ENCODE measurements at regions not wholly inside any gene's neighbourhood (a gene's known extent, or its start where the extent isn't known, plus 50 kb on each side); places are given as distances from the start of the nearest gene placed in this dataset.

DNA sequence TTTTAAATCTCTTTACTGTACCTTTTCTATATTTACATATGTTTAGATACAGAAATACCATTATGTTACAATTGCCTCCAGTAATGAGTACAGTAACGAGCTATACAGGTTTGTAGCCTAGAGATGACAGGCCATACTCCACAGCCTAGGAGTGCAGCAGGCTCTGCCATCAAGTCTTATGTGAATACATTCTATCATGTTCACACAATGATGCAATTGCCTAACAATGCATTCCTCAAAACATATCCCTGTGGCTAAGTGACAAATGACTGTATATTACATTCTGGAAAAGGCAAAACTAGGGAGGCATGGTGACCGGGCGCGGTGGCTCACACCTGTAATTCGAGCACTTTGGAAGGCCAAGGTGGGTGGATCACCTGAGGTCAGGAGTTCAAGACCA lies 192.4 kb upstream of the IGF1R start:
- DNase-seq (ENCODE audit: low spot score) = no peak

DNA sequence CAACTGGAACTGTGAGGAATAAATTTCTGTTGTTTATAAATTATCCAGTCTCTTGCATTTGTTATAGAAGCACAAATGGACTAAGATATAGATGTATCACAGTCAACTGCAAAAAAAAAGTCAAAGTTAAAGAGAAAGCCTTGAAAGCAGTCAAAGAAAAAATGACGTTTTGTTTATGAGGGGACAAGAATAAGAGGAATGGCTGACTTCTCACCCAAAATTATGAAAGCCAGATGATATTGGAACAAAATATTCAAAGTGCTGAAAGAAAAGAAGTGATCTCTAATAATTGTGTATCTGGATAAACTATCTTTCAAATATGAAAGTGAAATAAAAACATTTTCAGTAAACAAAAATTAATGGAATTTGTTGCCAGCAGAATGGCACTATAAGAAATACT lies 171.8 kb upstream of the IGF1R start:
- DNase-seq (ENCODE audit: low spot score) = no peak

DNA sequence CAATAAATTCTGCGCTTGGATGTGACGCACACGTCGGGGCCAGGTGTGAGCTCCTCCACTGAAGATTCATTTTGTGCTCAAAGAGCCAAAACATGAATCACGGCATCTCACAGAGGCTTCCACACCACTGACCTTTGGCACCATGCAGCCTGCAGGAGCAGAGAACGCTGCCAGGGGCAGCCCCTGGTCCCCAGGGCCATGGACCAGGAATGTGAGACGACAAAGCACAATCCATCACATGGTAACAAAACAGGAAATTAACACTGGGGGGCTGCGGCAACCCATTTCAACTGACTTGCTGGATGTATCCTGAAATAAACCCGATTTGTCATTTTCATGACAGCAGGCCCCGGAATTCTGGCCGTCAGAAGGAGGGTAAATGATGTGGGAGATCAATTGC lies 167.5 kb upstream of the IGF1R start:
- no peak for DNase-seq (ENCODE audit: low spot score)

DNA sequence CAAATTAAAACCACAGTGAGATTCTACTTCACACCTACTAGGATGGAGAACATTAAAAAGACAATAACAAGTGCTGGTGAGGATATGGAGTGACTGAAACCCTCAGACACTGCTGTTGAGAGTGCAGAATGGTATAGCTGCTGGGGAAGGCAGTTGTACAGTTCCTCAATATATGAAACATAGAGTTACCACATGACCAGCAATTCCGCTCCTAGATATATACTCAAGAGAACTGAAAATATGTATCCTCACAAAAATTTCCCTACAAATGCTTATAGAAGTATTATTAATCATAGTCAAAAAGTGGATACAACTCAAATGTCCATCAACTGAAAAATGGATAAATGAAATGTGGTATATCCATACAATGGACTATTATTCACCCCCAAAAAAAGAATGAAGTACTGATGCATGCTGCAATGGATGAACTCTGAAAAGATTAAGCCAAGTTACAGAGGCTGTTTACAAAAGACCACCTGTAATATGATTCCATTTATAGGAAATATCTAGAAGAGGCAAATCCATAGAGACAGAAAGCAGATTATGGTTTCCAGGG lies 164.7 kb upstream of the IGF1R start:
- DNase-seq (ENCODE audit: low spot score) = no peak

DNA sequence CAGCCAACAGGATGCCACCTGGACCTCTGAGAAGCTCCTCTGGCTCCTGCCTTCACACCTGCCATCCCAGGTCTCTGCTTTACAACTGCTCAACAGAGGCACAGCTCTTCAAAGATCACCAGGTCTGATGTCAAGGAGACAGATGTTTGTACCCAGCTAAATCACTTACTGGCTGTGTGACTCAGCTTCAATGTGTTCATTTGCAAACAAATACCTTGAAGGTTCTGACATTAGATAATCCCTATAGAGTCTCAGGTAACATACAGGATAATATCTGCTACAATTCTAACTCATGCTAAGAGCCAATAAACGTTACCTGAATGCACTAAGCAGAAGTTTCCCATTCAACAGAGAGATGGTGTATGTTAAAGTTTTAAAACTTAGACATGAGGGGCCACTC lies 163.4 kb upstream of the IGF1R start:
- DNase-seq (ENCODE audit: low spot score) = no peak

DNA sequence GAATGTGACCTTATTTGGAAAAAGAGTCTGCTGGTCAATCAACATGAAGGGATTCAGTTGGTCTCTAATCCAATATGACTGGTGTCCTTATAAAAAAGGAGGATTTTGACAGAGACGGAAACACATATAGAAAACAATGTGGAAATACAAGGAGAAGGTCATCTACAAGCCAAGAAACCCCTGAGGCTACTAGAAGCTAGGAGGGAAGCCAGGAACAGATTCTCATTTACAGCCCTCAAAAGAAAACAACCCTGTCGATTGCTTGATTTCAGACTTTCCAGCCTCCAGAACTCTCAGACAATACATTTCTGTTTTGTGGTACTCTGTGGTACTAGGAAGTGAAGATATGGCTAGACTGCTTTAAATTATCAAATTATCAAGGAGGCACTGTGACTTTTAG lies 162.9 kb upstream of the IGF1R start:
- DNase-seq (ENCODE audit: low spot score) = no peak

DNA sequence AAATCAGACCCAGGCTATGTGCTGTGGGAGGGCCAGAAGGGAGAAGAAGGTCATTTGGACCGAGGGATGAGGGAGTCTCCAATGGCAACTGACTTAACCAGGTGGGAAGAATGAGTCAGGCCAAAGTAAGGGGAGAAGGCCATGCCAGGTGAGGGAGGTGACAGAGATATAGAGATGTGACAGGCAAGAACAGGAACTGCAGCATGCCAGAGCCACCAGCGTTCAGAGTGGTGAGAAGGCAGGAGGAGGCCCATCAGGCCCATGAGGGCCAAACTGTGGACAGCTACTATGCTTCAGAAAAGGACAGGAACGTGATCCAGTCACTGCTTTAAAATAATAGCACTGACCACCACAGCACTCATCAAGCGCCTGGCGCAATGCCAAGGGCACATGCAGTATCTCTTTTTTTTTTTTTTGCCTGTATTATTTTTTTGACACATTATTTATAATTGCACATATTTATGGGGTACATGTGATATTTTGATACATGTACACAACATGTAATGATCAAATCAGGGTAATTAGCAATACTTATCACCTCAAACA lies 154.3 kb upstream of the IGF1R start:
- no peak for DNase-seq (ENCODE audit: low spot score)

DNA sequence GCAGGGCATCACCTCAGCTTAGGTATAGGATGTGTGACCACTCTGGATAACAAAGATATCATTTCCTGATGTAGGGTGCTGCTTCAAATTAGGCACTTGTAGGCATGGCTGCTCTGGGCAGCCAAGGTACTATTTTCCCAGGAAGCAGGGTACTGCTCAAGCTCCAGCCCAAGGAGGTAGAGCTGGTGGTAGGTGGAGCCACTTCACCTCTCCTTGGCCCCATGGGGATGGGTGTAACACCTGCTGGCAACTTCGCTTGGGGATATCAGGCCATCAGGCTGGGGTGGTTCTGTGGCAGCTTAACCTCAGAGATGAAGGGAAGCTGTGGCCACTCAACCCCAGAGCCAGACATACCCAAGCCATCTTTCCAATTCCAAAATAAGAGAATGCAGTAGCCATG lies 147.1 kb upstream of the IGF1R start:
- no peak for DNase-seq (ENCODE audit: low spot score)

DNA sequence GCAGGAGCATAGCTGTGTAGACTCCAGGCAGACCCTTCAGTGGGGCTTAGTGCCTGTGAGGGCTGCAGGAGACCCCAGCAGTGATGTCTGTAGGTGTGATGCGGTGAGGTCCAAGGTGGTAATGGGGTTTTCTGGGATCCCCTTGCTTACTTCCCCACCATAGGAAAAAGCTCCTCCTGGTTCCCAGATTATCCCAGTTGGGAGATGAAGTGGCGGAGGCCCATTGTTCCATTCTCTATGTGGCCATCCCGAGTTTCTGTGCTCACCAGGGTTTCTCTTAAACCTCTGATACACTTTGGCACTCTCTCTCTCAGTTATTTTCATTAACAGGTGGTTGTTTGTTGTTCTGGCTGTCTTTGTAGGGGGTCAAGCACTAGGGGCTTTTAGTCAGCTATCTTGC lies 146.7 kb upstream of the IGF1R start:
- no peak for DNase-seq (ENCODE audit: low spot score)

DNA sequence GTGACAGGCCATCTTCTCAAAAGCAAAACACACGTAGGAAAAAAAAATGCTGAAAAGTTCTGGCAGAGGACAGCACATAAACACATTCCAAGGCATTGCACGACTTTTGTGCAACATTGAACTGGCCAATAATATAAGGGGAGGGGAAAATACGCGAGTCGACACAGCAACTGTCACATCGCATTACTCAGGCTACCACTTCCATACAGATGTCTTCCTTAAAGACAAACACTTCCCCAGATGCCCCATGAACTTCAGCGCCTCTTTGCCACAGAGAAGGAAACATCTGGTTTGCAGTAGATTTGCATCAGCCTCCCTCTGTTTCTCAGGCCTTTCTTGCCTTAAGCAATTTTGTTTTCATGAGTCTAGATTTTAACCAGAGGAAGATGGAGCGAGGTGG lies 144.4 kb upstream of the IGF1R start:
- DNase-seq (ENCODE audit: low spot score) = no peak

DNA sequence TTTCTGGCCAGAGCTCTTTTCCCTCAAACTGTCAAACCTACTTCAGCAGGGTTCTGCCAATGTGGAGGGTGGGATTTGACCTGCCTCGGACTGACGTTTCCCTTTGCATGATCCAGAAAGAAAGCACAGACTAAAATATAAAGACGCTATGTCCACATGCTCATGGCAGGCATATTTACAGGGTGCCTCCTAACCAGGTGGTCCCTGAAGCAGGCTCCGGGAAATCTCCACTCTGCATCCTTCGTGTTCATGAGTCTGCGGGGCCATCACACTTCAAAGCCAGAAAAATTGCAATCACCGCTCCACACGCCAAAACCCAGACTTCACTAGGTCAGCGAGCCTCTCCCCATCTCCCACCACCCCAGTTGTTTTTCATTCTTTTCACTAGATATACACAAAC lies 143.3 kb upstream of the IGF1R start:
- DNase-seq (ENCODE audit: low spot score) = no peak

DNA sequence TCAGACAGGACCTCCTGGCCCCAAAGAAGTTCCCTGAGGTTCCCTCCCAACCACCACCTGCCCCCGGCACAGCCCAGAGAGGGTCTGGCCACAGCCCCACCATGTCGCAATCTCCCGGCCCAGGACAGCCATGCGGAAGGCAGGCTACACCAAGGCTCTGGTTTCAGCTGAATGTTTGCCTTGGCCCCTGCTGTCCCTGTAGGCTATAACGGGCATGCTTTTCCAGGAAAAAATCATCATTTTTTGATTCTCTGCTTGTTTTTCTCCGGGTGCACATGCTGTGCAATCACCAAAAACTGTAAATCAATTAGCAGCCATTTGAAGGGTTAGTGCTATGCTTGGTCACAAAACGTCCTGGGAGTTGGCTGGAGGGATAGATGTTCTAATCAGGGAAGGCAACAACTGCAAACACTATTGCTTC lies 142.7 kb upstream of the IGF1R start:
- DNase-seq (ENCODE audit: low spot score) = no peak

DNA sequence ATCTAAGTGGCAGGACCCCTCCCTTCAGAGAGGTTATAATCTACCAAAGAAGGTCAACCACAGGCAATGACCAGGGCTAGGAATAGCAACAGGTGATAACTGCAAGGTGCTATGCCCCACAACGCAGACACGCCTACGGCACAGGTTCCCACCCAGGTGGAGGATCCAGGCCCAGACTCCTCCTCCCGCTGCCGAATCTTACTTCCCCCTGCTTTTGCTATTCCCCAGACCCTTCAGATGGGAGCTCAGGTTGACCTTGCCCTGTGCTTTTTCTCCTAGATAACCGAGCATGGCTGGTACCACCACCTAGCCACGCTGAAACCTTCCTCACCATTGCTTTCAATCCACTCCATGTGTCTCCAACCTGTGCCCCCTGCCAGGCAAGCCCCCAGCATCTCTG lies 142.2 kb upstream of the IGF1R start:
- no peak for DNase-seq (ENCODE audit: low spot score)

DNA sequence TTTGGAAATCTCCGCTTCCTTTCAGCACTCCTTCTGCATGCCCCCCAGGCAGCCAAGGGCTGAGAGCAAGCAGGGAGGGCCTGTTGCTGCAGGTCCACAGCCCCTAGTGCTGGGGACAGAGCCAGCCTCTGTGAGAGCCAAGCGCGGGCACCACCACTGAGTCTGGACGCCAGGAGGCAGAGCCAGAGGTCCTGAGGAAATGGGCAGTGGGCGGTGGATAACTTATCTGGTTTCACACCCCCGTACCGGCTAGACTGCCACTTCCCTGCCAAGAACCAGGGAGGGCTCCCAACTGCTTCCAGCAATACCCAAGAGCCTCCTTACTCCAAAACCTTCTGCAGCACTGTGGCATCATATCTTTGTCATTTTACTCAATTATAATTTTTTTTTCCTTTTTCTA lies 141.6 kb upstream of the IGF1R start:
- DNase-seq (ENCODE audit: low spot score) = no peak

DNA sequence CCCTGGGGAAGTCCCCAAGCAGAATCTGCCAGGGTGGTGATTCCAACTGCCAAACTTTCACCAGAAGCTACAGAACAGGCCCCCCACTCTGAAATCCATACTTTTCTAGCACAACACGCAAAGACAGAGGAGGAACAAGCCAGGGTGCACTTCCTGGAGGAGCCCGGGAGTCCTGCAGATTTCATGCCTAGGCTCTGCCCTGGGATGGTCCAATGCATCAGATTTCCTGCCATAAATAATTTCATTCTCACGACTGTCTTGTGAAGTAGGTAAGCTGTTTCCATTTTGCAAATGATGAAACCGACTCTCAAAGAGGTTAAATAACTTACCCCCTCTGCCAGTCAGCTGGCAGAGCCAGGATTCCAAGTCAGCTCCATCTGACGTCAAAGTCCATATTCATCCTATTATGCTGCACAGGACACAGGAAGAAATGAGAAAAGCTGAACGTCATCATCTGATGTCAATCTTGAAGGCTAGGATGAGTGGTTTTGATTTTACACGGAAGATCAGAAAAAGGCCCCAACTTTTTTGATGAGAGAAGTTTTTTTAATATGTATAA lies 134.8 kb upstream of the IGF1R start:
- DNase-seq (ENCODE audit: low spot score) = no peak

DNA sequence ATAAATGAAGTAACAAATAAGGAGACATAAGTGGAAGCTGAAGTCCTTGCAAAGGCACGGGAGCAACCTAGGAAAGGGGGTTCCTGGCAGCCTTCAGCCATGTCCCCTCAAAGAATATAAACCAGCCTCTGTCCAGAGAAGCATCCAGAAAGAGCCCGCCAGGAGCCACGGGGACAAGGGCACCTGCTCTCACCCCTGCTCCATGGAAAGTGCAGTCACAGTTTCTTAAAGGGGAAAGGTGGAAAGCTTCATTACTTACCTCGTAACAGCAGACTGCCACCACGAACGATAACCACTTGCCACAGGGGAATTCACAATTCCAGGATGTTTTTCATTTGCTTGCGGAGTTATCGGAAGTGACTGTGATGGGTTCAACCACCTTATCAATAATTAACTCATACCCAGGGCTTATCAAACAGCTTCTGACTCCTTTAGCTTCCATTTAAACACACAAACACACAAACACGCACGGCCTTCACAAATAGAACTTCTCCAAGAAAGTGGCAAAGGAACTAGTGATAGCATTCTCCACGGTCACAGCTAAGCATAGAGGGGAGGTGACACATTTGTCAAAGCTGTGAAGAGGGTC lies 134.2 kb upstream of the IGF1R start:
- DNase-seq (ENCODE audit: low spot score) = no peak

DNA sequence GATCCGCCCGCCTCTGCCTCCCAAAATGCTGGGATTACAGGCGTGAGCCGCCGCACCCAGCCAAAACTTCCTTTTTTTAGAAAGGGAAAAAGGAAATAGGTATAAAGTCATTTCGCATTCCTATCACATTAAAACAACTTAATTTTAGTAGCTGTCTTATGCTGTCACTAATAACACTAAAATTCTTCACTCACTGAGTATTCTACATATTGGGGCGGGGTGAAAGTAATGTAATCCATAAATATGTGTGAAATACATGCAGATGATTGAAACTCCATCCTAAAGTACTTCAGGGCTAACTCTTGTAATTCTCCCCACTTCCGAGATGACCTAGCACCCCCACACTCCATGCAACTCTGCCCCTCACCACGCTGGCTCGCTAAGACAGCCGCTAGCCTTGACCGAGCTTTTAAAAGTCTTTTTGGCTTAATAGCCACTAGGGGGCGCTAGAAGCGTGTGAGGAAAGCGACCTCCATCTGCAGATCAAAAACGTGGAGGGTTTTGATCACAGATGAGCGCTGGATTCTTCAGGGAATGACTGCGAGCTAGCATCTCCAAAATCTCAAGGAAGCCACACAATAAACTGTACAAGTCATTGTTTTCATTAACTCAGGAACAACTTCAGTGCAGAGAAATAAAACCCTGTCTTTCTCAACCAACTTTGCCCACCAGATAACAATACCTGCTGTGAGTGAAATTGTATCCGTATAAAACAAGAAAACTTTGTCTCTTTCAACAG lies 129.3 kb upstream of the IGF1R start:
- DNase-seq (ENCODE audit: low spot score) = peak; percentile 80

DNA sequence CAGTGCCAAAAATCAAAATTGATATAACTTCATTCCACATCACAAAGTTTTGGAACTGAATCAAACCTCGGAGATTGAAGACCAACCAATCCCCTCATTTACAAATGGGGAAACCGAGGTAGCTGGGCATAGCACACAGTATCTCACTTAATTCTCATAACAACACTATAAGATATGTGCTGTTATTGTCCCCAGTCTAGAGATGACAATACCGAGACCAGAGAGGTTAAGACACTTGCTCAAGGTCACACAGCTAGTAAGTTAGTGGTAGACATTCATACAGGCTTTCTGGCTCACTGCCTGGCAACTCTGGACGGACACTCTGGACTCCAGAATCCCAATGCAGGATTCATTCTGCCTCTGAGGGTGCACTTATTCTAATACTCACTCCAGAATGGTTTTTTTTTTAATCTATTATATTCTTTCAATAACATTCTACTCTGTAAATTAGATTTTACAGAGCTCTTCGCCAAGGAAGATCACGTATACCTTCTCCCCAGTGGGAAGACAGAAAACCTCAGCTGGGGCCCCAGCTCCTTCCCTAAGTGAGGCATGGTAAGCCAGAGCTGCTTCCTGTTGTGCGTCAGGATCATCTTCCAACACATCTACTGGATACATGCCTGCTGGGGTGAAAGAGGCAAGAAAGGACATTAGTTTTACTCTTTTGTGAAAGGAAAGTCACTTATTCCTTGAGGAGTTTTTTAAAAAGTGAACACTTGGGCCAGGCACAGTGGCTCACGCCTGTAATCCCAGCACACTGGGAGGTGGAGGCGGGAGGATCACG lies 128.4 kb upstream of the IGF1R start:
- DNase-seq (ENCODE audit: low spot score) = no peak

DNA sequence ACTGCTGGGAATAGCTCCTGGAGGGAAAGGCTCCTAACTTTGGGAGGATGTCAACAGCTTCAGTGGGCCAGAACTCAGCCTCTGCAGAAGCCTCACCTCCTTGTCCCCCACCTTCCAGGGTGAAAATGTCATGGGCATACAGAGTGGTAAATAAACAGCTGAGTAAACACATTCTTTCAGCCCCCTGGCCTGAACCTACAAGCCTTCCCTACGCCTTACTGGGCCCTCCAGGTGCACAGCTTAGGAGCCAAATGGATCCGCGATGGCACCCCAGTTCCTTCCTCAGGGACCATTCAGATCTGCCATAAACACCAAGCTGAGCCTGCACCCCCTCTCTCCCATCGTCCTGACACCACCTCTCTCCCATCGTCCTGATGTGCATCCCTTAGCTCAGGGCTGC lies 126.2 kb upstream of the IGF1R start:
- DNase-seq (ENCODE audit: low spot score) = no peak

DNA sequence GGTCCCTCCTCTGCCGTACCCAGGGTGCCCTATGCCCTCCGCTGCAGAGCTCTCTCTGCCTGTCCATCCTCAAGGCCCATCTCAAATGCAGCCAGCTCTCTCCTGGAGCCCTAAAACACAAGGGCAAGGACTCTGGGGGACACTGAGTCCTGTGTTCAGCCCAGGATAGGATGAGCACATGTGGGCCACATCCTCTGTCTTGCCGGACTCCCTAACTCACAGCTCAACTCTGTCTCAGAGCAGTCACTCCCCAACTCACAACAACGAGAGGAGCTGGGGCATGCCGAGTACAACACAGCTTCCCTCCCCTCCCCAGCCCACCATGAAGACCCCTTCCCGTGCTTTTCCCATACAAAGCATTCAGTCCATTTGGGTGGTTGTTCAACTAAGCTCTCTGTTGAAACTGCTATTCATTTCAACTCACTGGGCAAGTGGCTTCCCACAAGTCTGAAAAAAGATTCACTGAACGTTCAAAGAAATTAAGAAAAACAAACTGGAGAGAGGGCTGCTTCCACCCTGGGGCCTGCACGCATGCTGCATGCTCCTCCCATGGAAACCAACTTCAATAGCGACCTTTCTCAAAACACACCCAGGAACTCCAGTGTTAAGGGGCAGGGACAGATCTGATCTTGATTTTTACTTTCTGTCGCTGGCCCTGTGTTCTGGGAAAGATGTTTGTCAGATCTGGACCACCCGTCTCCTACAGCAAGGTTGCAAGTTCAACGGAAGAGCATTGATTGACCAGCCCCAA lies 124.3 kb upstream of the IGF1R start:
- DNase-seq (ENCODE audit: low spot score) = no peak

DNA sequence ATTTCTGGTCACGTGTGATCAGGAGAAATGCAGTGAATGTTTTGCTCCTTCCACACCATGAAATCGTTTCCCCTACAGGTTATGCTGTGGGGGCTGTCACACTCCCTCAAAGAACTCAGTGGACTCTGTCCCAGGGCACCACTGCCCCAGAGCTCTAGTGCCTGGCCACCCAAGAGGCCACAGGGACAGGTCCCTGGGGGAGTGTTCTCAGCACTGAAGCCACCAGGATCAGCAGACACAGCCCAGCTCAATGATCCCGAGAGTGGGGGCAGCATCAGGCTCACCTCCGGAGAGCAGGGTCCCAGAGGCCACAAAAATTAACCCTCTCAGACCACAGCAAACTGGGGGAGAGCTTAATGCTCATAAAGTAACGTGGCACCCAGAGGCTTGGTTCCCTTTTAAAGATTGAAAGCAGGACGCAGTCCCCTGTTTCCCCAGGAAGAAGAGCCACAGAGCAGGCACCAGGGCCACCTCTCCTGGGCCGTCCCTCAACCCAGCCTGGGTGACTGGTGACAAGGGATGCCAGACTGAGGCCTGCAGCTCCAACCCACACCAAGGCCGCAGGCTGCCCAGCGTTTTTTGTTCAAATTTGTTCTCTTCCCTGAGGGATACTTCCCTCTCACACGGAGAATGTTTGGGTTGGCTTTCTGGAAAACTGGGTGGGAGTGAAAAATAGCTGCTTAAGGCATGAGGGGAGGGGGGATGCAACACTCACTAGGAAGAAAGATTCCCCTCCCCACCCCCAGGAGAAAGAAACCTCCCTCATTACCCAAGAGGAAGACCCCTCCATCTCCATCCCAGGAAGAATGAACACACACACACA lies 123.3 kb upstream of the IGF1R start:
- no peak for DNase-seq (ENCODE audit: low spot score)
